GM13977 (cell line): ENCODE measurements at regions not wholly inside any gene's neighbourhood (a gene's known extent, or its start where the extent isn't known, plus 50 kb on each side); places are given as distances from the start of the nearest gene placed in this dataset.

Experiments
- DNase-seq: peaks from one replicate; pipeline ENCODE4 v3.0.0; 2012; ENCODE audit warnings: low spot score
- CTCF ChIP-seq: IDR thresholded peaks from 2 replicates; pipeline ENCODE4 v1.5.1; 2012; ENCODE audit warnings: mild to moderate bottlenecking, control low read depth; ENCODE audit not compliant: insufficient read depth; ENCODE audit errors: extremely low read depth, missing control alignments
- in situ Hi-C: fragments of 300-500 bp; cut with MboI; formaldehyde crosslinking; loops from one replicate; pipeline ENCODE4 v1.12.0; 2022; ENCODE audit warnings: low sequenced_read_pairs, low pct_unique_long_range_greater_than_20kb, mixed read lengths, inconsistent platforms; ENCODE audit not compliant: unreplicated experiment

DNA sequence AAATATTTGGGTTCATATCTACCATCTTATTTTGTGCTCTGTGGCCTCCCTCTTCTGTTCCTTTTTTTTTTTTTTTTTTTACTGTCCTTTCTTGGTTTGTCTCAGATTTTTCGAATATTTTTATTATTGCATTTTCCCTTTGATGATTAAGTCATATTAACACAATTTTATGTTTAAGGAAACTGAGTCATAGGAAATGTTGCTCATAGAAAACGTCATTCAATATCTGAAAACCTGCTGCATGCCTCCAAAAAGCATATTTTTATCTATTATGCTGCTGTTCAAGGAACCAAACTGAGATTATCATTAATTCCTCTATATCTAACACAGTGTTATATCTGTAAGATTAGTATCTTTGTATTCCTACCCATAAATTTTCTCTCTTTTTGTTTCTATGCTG, 614.3 kb upstream of the SLC8A1 start:
- in situ Hi-C loops, result no loop called here
- TF ChIP-seq CTCF, result no peak
- DNase-seq, result no peak

DNA sequence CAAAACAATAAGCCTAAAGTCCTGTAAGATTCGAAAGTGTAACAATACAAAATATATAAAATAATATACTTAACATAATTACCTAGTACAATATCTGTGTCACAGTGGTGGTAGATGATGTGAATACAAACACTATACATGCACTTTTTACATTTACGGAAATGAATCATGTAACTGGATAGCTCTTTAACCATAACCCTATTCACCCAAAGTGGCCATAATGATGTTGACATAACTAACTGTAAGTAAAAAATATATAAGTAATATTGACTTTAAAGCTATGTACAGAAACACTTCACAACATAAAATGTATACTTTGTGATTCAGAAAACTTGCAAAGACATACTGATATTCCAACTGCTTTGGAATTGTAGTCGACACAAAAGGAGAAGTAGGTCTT, 616.9 kb upstream of the SLC8A1 start:
- in situ Hi-C loops, result no loop called here
- no peak for DNase-seq
- TF ChIP-seq CTCF, result no peak

DNA sequence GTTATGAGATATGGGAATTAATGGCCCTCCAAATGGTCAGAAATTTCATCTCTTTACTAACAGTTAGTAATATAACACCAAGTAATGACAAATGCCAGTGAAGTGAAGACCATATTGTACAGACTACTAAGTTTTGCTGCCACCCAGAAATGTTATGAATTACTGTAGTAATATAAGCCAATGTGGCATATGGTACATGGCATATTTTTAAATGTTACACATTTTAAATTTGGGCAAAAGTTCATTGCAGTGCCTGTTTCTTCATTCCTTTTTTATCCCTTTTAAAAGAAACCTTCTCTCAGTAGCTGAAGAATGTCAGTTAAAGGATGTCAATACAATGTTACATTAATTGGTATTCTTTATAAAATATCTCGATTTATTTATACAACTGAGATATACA, 626.5 kb upstream of the SLC8A1 start:
- no peak for DNase-seq
- in situ Hi-C loops, result no loop called here
- no peak for TF ChIP-seq CTCF

DNA sequence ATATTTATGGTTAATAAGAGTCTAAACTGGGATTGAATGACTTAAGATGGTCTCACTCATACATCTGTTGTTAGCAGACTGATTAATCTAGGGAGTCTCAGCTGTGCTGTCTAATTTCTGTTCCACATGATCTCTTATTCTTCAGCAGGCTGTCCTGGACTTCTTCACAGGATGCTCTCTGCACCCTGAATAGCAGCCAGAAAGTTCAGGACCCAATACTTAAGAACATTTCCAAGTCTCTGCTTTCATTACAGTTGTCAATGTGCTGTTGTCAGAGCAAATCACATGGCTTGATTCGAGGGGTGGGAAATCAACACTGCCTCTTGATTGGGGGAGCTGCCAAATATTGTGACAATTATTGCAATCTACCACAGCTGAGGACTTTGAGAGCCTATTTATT, 627.1 kb upstream of the SLC8A1 start:
- DNase-seq, result no peak
- no peak for TF ChIP-seq CTCF
- in situ Hi-C loops, result no loop called here

DNA sequence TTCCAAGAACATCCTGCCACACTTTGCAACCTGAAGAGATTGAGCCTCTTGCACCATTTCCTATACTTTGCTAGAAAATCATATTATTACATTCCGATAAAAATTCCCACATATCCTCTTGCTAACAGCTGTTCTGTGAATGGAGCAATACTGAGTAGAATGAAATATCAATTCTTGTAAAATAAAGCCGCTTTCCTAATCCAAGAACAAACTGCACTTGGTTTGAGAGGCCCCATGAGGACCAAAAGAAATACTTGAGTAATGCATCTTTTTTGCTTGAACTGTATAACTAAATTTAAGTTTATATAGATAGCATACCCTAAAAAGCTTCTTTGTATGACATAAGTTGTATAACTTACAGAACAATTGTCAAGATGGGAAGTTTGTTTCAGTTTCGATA, 632.4 kb upstream of the SLC8A1 start:
- no peak for DNase-seq
- TF ChIP-seq CTCF, result no peak
- in situ Hi-C loops, result no loop called here

GRCh38 chr2:41087946-41088345, 636.1 kb upstream of the SLC8A1 start:
- in situ Hi-C loops, result no loop called here
- DNase-seq, result no peak
- TF ChIP-seq CTCF, result no peak

DNA sequence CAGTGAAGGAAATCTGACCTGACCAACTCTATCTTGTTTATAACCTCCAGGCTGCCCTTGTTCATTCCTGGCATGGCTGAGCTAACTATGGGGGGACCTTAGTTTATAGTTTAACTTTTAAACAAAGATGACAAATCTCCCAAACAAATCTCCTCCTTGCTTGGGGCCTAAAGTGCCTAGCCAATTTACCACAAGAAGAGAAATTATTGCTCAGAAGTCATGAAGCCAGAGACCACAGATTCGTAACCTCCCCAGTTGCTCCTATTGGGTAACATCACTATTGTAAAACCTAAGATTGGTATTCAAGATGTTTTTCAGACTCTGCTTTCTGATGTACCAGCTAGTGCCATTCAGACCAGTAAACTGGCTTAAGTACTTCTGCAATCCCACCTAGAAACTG, 649.4 kb upstream of the SLC8A1 start:
- in situ Hi-C loops, result no loop called here
- DNase-seq, result no peak
- no peak for TF ChIP-seq CTCF
